Activated naive CD8-positive, alpha-beta T cell treated with anti-CD3 and anti-CD28 coated beads, Interleukin-2, amount 50 U/mL, for 24 hours (primary cell): ENCODE measurements at regions not wholly inside any gene's neighbourhood (a gene's known extent, or its start where the extent isn't known, plus 50 kb on each side); places are given as distances from the start of the nearest gene placed in this dataset.
"Not testable (repeated sequence)": the region's sequence is repeated elsewhere in the genome, so short reads cannot be mapped to it uniquely, and the experiment has no call there.

Experiments
- ATAC-seq: fragments of 150-1000 bp; cut with Tn5 transposase; one replicate; pipeline ENCODE4 v1.10.0; 2021
- DNase-seq: peaks from one replicate; pipeline ENCODE4 v3.0.0; 2021
- H3K27ac Mint-ChIP-seq: one replicate; pipeline ENCODE4 v1.8.0; 2021; ENCODE audit warnings: mild to moderate bottlenecking, mixed read lengths
- H3K27me3 Mint-ChIP-seq: one replicate; pipeline ENCODE4 v1.8.0; 2021; ENCODE audit warnings: mixed read lengths
- H3K36me3 Mint-ChIP-seq: one replicate; pipeline ENCODE4 v1.8.0; 2021; ENCODE audit warnings: low read depth, mixed read lengths
- H3K4me1 Mint-ChIP-seq: one replicate; pipeline ENCODE4 v1.8.0; 2021; ENCODE audit warnings: mixed read lengths
- H3K4me3 Mint-ChIP-seq: one replicate; pipeline ENCODE4 v1.8.0; 2021; ENCODE audit warnings: mild to moderate bottlenecking, moderate library complexity, mixed read lengths
- H3K9me3 Mint-ChIP-seq: one replicate; pipeline ENCODE4 v1.8.0; 2021; ENCODE audit warnings: mixed read lengths

DNA sequence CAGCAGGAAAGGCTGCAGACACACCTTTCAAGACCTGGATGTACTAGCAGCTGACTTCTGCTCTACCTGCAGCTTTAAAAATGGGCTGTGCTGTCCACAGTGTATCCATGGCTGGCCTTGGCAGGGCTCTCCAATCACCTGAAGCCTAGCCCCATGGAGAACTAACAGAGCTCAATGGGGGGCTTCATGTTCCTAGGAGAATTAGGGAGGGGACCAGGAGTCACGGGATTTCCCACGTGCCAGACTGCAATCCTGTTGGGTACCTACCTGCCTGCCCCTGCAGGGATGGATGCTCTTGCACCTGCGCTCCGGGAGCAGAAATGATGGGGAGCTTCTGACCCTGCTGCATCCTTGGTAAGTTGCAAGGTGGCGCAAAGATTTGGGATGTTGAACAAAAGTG lies 462.1 kb downstream of the ICE1 start:
- Mint-ChIP-seq H3K27me3 (peaks cover 20% of the 10 kb centered on the region), H3K27ac (no peak overlapping the region), H3K9me3 (no peaks in the 10 kb centered on the region), H3K4me1 (no peaks in the 10 kb centered on the region), H3K4me3 (no peak overlapping the region), H3K36me3 (no peaks in the 10 kb centered on the region)
- ATAC-seq (no peak), DNase-seq (no peak)

DNA sequence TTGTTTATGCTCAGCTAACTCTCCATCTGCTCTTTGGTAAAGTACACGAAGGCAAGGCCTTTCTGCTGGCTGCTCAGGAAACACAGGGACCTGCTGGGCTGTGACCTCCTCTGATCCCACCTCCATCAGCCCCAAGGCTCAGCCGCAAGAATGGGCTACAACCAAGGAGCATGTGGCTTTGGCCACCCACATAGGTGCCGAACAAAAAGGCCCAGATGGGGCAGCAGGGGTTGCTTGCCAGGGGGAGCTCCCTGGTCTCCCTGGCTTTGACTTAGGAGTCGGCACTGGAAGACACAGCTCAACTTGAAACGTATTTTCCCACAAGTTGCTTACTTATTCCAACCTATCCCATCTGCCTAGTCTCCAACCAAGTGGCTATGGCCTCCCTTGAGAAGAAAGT lies 461.1 kb downstream of the ICE1 start:
- DNase-seq (no peak), ATAC-seq (no peak)
- Mint-ChIP-seq H3K27me3 (peaks cover 23% of the 10 kb centered on the region), H3K36me3 (no peaks in the 10 kb centered on the region), H3K27ac (no peak overlapping the region), H3K4me1 (no peaks in the 10 kb centered on the region), H3K9me3 (no peaks in the 10 kb centered on the region), H3K4me3 (no peak overlapping the region)

DNA sequence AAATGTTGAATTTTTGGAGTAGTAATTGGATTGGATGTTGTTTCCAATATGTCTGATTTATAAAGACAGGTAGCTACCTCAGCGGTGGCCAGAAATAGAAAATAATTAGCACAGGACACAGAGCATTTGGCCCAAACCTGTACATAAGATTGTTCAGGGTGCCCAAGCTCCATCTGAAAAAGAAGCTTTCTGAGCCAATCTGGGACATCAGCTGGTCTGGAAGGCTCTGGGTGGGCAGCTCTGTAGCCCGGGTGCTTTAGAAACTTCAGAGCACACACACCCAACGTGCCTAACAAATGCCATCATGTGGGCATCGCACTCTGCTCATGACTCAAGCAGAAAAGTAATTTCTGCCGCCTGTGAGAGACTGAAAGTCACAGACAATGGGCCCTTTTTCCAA lies 460.7 kb downstream of the ICE1 start:
- H3K27me3 Mint-ChIP-seq, result peaks cover 26% of the 10 kb centered on the region

DNA sequence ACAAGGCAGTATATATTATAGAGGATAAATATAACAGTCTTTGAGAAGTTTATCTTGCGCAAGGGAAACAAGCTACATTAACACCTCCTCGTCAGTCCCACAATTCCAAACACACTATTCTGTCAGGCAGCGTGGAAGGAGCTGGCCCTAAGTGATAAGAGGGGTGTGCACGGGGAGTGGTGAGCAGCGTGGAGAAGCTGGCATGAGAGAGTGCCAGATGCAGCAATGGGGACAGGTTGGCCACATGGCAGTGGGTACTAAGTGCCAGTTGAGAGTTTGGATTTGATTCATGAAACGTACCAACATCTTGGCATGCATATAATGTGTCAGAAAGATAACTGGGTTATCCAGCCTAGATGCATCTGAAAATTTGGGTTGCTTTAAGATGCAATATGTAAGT lies 460.2 kb downstream of the ICE1 start:
- H3K9me3 Mint-ChIP-seq, result no peaks in the 10 kb centered on the region
- H3K27me3 Mint-ChIP-seq, result peaks cover 24% of the 10 kb centered on the region
- no peak for ATAC-seq
- H3K4me3 Mint-ChIP-seq, result no peak overlapping the region
- H3K4me1 Mint-ChIP-seq, result no peaks in the 10 kb centered on the region
- no peak for DNase-seq
- no peak overlapping the region for H3K27ac Mint-ChIP-seq
- H3K36me3 Mint-ChIP-seq, result no peaks in the 10 kb centered on the region

More for the DNA sequence above, 460.7 kb downstream of the ICE1 start:
- no peaks in the 10 kb centered on the region for H3K36me3 Mint-ChIP-seq
- no peak for ATAC-seq
- H3K9me3 Mint-ChIP-seq, result no peaks in the 10 kb centered on the region
- H3K4me3 Mint-ChIP-seq, result no peak overlapping the region
- no peak overlapping the region for H3K27ac Mint-ChIP-seq
- H3K4me1 Mint-ChIP-seq, result no peaks in the 10 kb centered on the region
- DNase-seq, result no peak

DNA sequence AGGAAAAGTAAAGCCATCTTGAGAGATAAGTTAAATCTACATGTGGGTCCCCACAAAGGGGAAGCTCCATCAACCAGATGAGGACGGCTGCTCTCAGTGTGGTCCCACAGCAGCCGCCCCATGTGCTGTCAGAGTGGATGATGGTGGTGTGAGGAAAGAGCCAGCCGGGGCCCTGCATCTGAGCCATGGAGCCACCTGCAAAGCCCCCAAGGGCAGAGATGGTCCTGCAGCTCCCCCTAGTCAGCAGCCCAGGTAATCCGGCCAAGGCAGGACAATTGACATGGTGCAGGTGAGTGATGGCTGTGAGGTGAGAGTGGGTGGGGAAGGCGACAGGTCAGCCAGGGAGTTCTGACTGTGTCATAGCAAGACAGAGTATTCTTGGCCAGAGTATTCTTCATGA lies 458.8 kb downstream of the ICE1 start:
- no peaks in the 10 kb centered on the region for H3K36me3 Mint-ChIP-seq
- no peak overlapping the region for H3K27ac Mint-ChIP-seq
- no peak overlapping the region for H3K4me3 Mint-ChIP-seq
- no peaks in the 10 kb centered on the region for H3K4me1 Mint-ChIP-seq
- ATAC-seq (no peak), DNase-seq (no peak)
- H3K27me3 Mint-ChIP-seq, result peaks cover 22% of the 10 kb centered on the region
- H3K9me3 Mint-ChIP-seq, result no peaks in the 10 kb centered on the region

DNA sequence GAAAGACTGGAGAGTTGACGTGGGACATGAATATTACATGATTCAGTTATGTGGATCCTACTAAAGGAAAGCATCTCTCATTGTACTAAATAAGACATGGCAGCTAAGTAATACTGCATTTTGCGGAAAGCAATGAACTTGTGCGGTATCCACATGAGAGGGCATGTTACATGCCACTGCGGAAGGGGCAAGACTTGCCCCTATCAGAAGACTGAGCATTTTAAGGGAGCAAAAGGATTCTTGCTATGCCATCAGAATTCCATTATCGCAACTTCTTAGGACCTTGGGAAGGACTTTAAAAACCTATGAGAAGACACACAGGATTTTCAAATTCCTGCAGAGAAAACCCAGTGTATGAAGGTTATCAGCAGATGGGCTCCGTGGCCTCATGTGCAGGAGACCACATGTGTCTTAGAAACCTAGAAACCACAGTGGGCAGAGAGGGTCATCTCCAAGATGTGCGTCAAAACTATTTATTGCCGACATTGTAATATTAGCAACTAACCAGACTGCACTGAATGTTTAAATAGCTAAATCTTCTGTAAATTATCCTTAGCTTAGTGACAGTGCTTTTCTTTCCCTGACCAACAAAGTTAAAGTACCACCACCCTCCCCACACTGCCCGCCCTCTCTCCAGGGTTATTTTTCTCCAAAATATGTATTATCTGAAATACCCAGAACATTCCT lies 457.7 kb downstream of the ICE1 start:
- no peak for DNase-seq
- no peaks in the 10 kb centered on the region for H3K9me3 Mint-ChIP-seq
- peaks cover 22% of the 10 kb centered on the region for H3K27me3 Mint-ChIP-seq
- no peaks in the 10 kb centered on the region for H3K36me3 Mint-ChIP-seq
- no peak overlapping the region for H3K4me3 Mint-ChIP-seq
- no peak overlapping the region for H3K27ac Mint-ChIP-seq
- no peaks in the 10 kb centered on the region for H3K4me1 Mint-ChIP-seq
- no peak for ATAC-seq

DNA sequence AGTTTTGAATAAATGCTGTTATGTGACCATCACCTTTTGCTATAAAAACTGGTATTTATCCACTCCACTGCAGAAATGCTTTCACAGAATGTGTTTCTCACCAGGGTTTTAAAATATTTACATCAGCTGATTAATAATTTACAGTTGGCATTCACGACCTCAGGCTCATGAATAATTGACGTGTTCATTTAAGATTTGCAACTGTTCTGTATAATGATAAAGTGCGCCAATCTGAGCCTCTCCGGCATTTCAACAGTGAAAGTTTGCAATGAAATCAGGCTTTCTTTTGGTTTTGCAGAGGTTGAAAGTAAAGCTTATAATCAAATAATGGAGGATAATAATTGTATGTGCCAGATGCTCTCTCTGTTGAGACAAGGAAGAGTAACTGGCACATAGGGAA lies 434.9 kb downstream of the ICE1 start:
- ATAC-seq, result no peak
- peaks cover 1% of the 10 kb centered on the region for H3K27me3 Mint-ChIP-seq

DNA sequence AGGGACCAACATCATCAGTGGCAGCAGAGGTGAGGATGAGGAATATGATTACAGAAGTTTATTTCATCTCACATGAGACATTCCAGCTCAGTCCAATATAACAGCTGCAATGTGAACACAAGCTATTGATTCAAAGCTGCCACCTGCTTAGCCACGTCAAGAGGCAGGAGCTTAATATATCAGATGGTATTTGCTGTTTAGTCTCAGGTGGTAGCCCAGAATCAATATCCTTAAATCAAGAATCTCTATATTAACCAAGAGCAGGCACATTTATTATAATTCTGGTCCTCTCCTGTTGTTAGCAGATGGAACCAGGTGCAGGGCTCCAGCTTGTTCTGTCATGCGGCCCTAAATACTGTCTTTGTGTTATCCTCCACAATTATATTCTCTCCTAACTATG lies 431.6 kb downstream of the ICE1 start:
- Mint-ChIP-seq H3K9me3 (no peaks in the 10 kb centered on the region), H3K27ac (no peak overlapping the region), H3K36me3 (no peaks in the 10 kb centered on the region), H3K27me3 (peaks cover 3% of the 10 kb centered on the region), H3K4me1 (no peaks in the 10 kb centered on the region), H3K4me3 (no peak overlapping the region)
- no peak for ATAC-seq
- DNase-seq, result no peak

More for the DNA sequence above, 434.9 kb downstream of the ICE1 start:
- Mint-ChIP-seq H3K9me3 (peaks cover 3% of the 10 kb centered on the region), H3K4me1 (no peaks in the 10 kb centered on the region), H3K27ac (no peak overlapping the region), H3K4me3 (no peak overlapping the region), H3K36me3 (no peaks in the 10 kb centered on the region)
- DNase-seq, result no peak

DNA sequence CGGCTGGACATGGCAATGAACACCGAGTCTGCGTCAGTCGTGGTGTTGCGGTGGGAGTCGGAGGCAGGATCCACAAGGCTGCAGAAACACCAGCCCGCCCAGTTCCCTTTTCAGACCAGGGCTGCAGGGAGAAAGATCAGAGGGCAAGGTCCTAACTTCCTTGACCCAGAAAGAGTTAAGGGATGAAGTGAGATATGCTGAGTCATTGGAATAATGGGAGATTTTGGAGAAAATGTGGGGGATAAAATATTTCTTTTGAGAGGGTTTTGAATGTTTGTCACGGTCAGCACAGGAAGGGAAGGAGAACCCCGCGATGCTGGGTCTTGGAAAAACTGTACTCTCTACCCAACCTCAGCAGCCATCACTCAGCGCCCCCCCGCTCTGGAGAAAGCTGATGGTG lies 416.0 kb downstream of the ICE1 start:
- Mint-ChIP-seq H3K27me3 (no peaks in the 10 kb centered on the region), H3K4me1 (no peaks in the 10 kb centered on the region), H3K36me3 (no peaks in the 10 kb centered on the region), H3K4me3 (no peak overlapping the region), H3K9me3 (no peaks in the 10 kb centered on the region), H3K27ac (no peak overlapping the region)
- no peak for DNase-seq
- no peak for ATAC-seq

DNA sequence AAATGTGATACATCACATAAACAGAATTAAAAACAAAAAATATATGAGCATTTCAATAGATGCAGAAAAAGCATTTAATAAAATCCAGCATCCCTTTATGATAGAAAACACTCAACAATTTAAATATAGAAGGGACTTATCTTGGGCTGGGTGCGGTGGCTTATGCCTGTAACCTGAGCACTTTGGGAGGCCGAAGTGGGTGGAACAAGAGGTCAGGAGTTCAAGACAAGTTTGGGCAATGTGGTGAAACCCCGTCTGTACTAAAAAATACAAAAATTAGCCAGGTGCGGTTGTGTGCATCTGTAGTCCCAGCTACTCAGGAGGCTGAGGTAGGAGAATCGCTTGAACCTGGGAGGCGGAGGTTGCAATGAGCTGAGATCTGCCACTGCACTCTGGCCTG lies 409.1 kb downstream of the ICE1 start:
- not testable (repeated sequence) for H3K4me3 Mint-ChIP-seq, H3K4me1 Mint-ChIP-seq, H3K36me3 Mint-ChIP-seq, H3K9me3 Mint-ChIP-seq, DNase-seq, ATAC-seq, H3K27ac Mint-ChIP-seq
- peaks cover 13% of the 10 kb centered on the region for H3K27me3 Mint-ChIP-seq

DNA sequence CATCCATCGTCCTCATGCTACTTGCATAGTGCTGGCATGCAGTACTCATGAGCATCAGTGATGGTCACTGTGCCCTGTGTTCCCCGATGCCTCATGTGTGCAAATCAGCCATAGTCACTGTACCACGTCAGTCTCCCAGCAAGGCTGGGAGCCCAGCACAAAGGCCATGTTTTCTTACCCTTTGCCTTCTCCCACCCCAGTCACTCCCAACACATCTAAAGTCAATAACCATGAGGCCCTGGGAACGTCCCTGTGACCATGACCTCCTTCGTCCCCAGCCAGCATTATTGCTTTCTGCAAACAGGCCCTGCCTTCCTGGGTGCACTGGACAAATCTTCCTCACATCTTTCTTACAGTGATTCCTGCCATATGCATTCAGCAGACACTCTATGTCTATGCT lies 406.1 kb downstream of the ICE1 start:
- H3K4me3 Mint-ChIP-seq, result no peak overlapping the region
- ATAC-seq (no peak), DNase-seq (no peak)
- H3K27me3 Mint-ChIP-seq, result peaks cover 13% of the 10 kb centered on the region
- H3K27ac Mint-ChIP-seq, result no peak overlapping the region
- no peaks in the 10 kb centered on the region for H3K4me1 Mint-ChIP-seq
- H3K9me3 Mint-ChIP-seq, result no peaks in the 10 kb centered on the region
- no peaks in the 10 kb centered on the region for H3K36me3 Mint-ChIP-seq

DNA sequence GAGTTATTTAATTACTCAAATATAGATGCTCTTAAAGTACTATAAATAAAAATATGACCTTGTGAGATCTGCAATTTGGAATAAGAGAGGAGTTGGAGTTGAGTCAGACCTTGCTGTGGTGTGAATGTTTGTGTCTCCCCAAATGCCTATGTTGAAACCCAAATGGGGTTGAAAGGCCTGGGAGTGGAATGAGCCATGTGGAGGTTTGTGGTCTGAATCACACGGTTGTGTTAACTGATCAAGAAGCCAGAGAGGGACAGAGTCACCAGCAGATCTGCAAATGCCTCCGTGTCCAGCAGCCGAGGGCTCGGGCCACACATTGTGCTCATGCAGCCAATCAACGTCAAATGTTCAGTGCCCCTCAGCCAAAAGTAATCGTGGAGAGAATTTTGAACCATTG lies 404.4 kb downstream of the ICE1 start:
- no peak overlapping the region for H3K4me3 Mint-ChIP-seq
- H3K27ac Mint-ChIP-seq, result no peak overlapping the region
- DNase-seq (no peak), ATAC-seq (no peak)
- no peaks in the 10 kb centered on the region for H3K4me1 Mint-ChIP-seq
- peaks cover 13% of the 10 kb centered on the region for H3K27me3 Mint-ChIP-seq
- no peaks in the 10 kb centered on the region for H3K9me3 Mint-ChIP-seq
- H3K36me3 Mint-ChIP-seq, result no peaks in the 10 kb centered on the region

DNA sequence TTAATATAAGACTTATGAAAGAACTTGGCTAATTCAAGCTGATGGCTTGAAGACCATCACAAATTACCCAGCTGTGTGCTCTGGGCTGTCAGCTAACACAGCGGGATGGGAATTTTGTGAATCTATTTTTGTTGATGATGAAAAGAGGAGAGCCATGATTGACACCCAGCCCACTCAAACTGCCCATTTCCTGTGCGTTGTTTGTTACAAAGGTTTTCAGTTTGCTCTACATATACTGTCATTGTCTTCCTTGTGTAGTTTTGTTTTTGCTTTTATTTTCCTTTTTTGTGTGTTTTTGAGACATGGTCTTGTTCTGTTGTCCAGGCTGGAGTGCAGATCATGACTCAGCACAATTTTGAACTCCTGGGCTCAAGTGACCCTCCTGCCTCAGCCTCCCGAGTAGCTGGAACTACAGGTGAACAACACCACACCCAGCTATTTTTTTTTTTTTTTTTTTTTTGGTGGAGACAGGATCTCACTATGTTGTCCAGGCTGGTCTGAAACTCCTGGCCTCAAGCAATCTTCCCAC lies 400.3 kb downstream of the ICE1 start:
- peaks cover 2% of the 10 kb centered on the region for H3K27me3 Mint-ChIP-seq
- no peaks in the 10 kb centered on the region for H3K4me1 Mint-ChIP-seq
- no peak overlapping the region for H3K4me3 Mint-ChIP-seq
- no peaks in the 10 kb centered on the region for H3K36me3 Mint-ChIP-seq
- DNase-seq (no peak), ATAC-seq (no peak)
- H3K27ac Mint-ChIP-seq, result no peak overlapping the region
- no peaks in the 10 kb centered on the region for H3K9me3 Mint-ChIP-seq

DNA sequence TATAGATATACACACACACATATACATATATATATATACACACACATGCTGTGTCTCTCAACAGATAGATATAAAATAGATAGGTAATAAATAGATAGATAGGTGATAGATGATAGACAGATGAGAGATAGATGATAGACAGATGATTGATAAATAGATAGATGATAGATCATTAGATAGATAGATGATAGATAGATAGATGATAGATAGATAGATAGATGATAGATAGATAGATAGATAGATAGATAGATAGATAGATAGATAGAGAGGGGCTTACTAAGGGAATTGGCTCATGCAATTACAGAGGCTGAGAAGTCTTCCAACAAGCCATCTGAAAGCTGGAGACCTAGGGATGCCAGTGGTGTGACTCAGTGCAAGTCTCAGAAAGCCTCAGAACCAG lies 394.5 kb downstream of the ICE1 start:
- no peaks in the 10 kb centered on the region for H3K4me1 Mint-ChIP-seq
- H3K4me3 Mint-ChIP-seq, result no peak overlapping the region
- no peak for DNase-seq
- no peaks in the 10 kb centered on the region for H3K27me3 Mint-ChIP-seq
- ATAC-seq, result no peak
- no peaks in the 10 kb centered on the region for H3K36me3 Mint-ChIP-seq
- H3K27ac Mint-ChIP-seq, result no peak overlapping the region
- H3K9me3 Mint-ChIP-seq, result no peaks in the 10 kb centered on the region

DNA sequence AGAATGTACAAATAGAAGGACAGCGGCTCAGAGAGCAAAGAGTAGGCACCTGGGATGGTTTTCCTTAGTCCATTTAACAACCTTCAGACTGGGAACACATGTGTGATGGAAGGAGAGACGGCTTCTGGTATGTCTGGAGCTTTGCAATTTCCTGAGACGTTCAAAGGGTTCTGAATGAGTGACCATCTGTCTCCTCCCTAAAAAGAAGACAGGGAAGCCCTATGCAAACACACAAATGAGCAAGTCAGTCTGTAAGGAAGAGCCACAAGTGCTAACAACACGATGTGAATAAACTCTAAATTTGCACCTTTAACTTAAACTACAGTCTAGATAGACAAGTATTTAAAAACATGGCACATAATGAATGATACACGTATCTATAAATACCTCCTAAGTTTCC lies 391.0 kb downstream of the ICE1 start:
- Mint-ChIP-seq H3K4me3 (no peak overlapping the region), H3K27me3 (peaks cover 2% of the 10 kb centered on the region), H3K4me1 (no peaks in the 10 kb centered on the region), H3K27ac (no peak overlapping the region), H3K9me3 (no peaks in the 10 kb centered on the region), H3K36me3 (no peaks in the 10 kb centered on the region)
- ATAC-seq, result no peak
- DNase-seq, result no peak

DNA sequence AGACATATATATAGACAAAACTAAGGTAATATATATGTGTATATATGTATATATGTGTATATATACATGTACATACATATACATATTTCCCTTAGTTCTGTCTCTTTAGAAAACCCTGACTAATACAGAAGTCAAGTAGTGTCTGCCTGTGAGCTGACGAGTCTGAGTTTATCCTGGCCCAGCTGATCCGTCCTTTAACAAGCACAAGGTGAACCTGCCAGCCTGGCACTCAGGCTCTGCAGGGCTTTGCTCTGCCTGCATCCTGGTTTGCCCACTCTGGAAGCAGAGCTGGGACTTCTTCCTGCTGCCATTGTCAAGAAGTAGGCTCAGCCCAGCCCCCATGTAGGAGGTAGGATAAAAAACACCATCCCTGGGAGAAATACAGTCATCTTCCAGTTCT lies 388.0 kb downstream of the ICE1 start:
- Mint-ChIP-seq H3K27ac (no peak overlapping the region), H3K27me3 (peaks cover 2% of the 10 kb centered on the region), H3K36me3 (no peaks in the 10 kb centered on the region), H3K4me1 (no peaks in the 10 kb centered on the region), H3K9me3 (no peaks in the 10 kb centered on the region), H3K4me3 (no peak overlapping the region)
- ATAC-seq (no peak), DNase-seq (no peak)
